H1 (cell line): ENCODE measurements at regions not wholly inside any gene's neighbourhood (a gene's known extent, or its start where the extent isn't known, plus 50 kb on each side); places are given as distances from the start of the nearest gene placed in this dataset.

Source experiments
- CTCF ChIA-PET: fragments of 300-600 bp; sonication (Branson Sonifier 250); formaldehyde crosslinking; loops from one replicate; lab custom pipeline; 2021; ENCODE audit not compliant: partially characterized antibody; lab: Charles Lee
- POLR2A ChIA-PET: fragments of 300-600 bp; sonication (Branson Sonifier 250); formaldehyde crosslinking; loops from one replicate; lab custom pipeline; 2021; ENCODE audit warnings: inconsistent platforms; ENCODE audit not compliant: partially characterized antibody; lab: Charles Lee
- DNase-seq, 2 experiments: peaks; one replicate each; pipeline versions ENCODE4 v3.0.0 to v3.0.0-alpha.2; 2010 to 2022; ENCODE audit warnings: low spot score in 2 of 2, low read depth in 1 of 2, mixed read lengths in 1 of 2
- FAIRE-seq: peaks from 2 replicates; lab custom pipeline; 2011; peaks lifted over from hg19 to GRCh38; lab: Jason Lieb, UNC
- H2AFZ ChIP-seq: 2 replicates; pipeline ENCODE4 v1.8.1; 2012; ENCODE audit warnings: low read length, inconsistent platforms
- H2AK5ac ChIP-seq: 2 replicates; pipeline ENCODE4 v1.6.1; 2013; ENCODE audit warnings: low read depth, low read length
- H2BK120ac ChIP-seq: replicated peaks from 2 replicates; pipeline ENCODE3; 2013; ENCODE audit warnings: low read depth, low read length, inconsistent platforms
- H2BK12ac ChIP-seq: 2 replicates; pipeline ENCODE4 v1.6.1; 2013; ENCODE audit warnings: low read depth, low read length
- H2BK15ac ChIP-seq: 2 replicates; pipeline ENCODE4 v1.6.1; 2013; ENCODE audit warnings: low read length
- H2BK20ac ChIP-seq: 2 replicates; pipeline ENCODE4 v1.6.1; 2013; ENCODE audit warnings: low read length
- H2BK5ac ChIP-seq: 2 replicates; pipeline ENCODE4 v1.6.1; 2013; ENCODE audit warnings: low read depth, low read length
- H3K14ac ChIP-seq: 2 replicates; pipeline ENCODE4 v1.6.1; 2013; ENCODE audit warnings: inconsistent platforms; ENCODE audit not compliant: insufficient read length
- H3K18ac ChIP-seq: 2 replicates; pipeline ENCODE4 v1.6.1; 2013; ENCODE audit warnings: low read length; ENCODE audit errors: extremely low read depth
- H3K23ac ChIP-seq: 2 replicates; pipeline ENCODE4 v1.6.1; 2013; ENCODE audit warnings: inconsistent platforms; ENCODE audit not compliant: insufficient read length
- H3K23me2 ChIP-seq: 2 replicates; pipeline ENCODE4 v1.6.1; 2013; ENCODE audit warnings: low read depth, low read length
- H3K27ac ChIP-seq: 2 replicates; pipeline ENCODE4 v1.6.1; 2011; ENCODE audit warnings: low read depth, low read length, inconsistent platforms
- H3K27me3 ChIP-seq, 4 experiments: replicated peaks in 1 of 4; 1 replicate in 1 of 4; 2 replicates in 3 of 4; pipeline versions ENCODE4 v1.6.1 to v1.8.1; 2011 to 2013; ENCODE audit warnings: low read length in 3 of 4, mild to moderate bottlenecking in 3 of 4, inconsistent platforms in 2 of 4, mixed read lengths in 2 of 4, moderate library complexity in 1 of 4; ENCODE audit not compliant: control insufficient read depth in 3 of 4, insufficient read depth in 3 of 4; ENCODE audit errors: extremely low read depth in 1 of 4
- H3K36me3 ChIP-seq, 4 experiments: 2 replicates each; pipeline versions ENCODE4 v1.6.1 to v1.8.1; 2011 to 2013; ENCODE audit warnings: mild to moderate bottlenecking in 4 of 4, low read length in 3 of 4, moderate library complexity in 2 of 4, control low read depth in 1 of 4, inconsistent platforms in 1 of 4; ENCODE audit not compliant: insufficient read depth in 4 of 4, control insufficient read depth in 2 of 4
- H3K4ac ChIP-seq: replicated peaks from 2 replicates; pipeline ENCODE3; 2013; ENCODE audit warnings: low read length, low read depth, mixed read lengths, inconsistent platforms; ENCODE audit not compliant: insufficient read length
- H3K4me1 ChIP-seq, 4 experiments: replicated peaks in 1 of 4; 1 replicate in 1 of 4; 2 replicates in 3 of 4; pipeline versions ENCODE4 v1.6.1 to v1.8.1; 2011 to 2013; ENCODE audit warnings: low read length in 3 of 4, inconsistent platforms in 2 of 4, mixed read lengths in 1 of 4; ENCODE audit not compliant: insufficient read depth in 4 of 4, control insufficient read depth in 3 of 4
- H3K4me2 ChIP-seq, 2 experiments: 2 replicates each; pipeline versions ENCODE4 v1.6.1 to v1.8.1; 2011 to 2013; ENCODE audit warnings: low read depth in 2 of 2, low read length in 2 of 2, control low read depth in 1 of 2, inconsistent platforms in 1 of 2, mild to moderate bottlenecking in 1 of 2; ENCODE audit not compliant: insufficient read depth in 1 of 2
- H3K4me3 ChIP-seq, 4 experiments: fragments of 200-600, 300-600 bp in 1 of 4; sonication (generic), shearing (Covaris generic), sonication (Bioruptor Twin) in 1 of 4; 2 replicates each; pipeline versions ENCODE4 v1.5.1 to v1.8.1; 2011 to 2016; ENCODE audit warnings: low read length in 4 of 4, low read depth in 3 of 4, control low read depth in 2 of 4, inconsistent platforms in 2 of 4, mild to moderate bottlenecking in 2 of 4, mixed read lengths in 1 of 4, moderate library complexity in 1 of 4; ENCODE audit not compliant: insufficient read depth in 2 of 4; ENCODE audit errors: extremely low read depth in 1 of 4
- H3K56ac ChIP-seq: replicated peaks from 2 replicates; pipeline ENCODE3; 2013; ENCODE audit warnings: low read depth, mild to moderate bottlenecking, mixed read lengths, low read length, inconsistent platforms; ENCODE audit not compliant: insufficient read length
- H3K79me1 ChIP-seq: 2 replicates; pipeline ENCODE4 v1.6.1; 2013; ENCODE audit warnings: low read depth, low read length, control low read depth
- H3K79me2 ChIP-seq, 2 experiments: 2 replicates each; pipeline versions ENCODE4 v1.6.1 to v1.8.1; 2012 to 2013; ENCODE audit warnings: low read length in 2 of 2, mild to moderate bottlenecking in 2 of 2, inconsistent platforms in 1 of 2; ENCODE audit not compliant: insufficient read depth in 2 of 2, control insufficient read depth in 1 of 2
- H3K9ac ChIP-seq, 4 experiments: replicated peaks in 1 of 4; 1 replicate in 1 of 4; 2 replicates in 3 of 4; pipeline versions ENCODE4 v1.6.1 to v1.8.1; 2011 to 2013; ENCODE audit warnings: low read depth in 3 of 4, low read length in 3 of 4, control low read depth in 2 of 4, mild to moderate bottlenecking in 2 of 4, moderate library complexity in 2 of 4, inconsistent platforms in 1 of 4; ENCODE audit errors: extremely low read depth in 1 of 4
- H3K9me3 ChIP-seq, 2 experiments: 2 replicates each; pipeline versions ENCODE4 v1.6.1 to v1.8.1; 2012 to 2013; ENCODE audit warnings: mild to moderate bottlenecking in 2 of 2, moderate library complexity in 2 of 2, control low read depth in 1 of 2, inconsistent platforms in 1 of 2, low read depth in 1 of 2, low read length in 1 of 2, mixed read lengths in 1 of 2; ENCODE audit not compliant: insufficient read depth in 2 of 2
- H4K20me1 ChIP-seq, 2 experiments: replicated peaks in 1 of 2; 2 replicates each; pipeline versions ENCODE3 to v1.8.1; 2011 to 2013; ENCODE audit warnings: inconsistent platforms in 2 of 2, low read length in 2 of 2, mild to moderate bottlenecking in 1 of 2; ENCODE audit not compliant: insufficient read depth in 2 of 2, control insufficient read depth in 1 of 2
- H4K5ac ChIP-seq: 2 replicates; pipeline ENCODE4 v1.6.1; 2013; ENCODE audit warnings: low read length, low read depth, mixed read lengths, inconsistent platforms; ENCODE audit not compliant: insufficient read length
- H4K8ac ChIP-seq: 2 replicates; pipeline ENCODE4 v1.8.0; 2013; ENCODE audit warnings: mild to moderate bottlenecking, moderate library complexity, low read length, inconsistent platforms; ENCODE audit not compliant: insufficient read depth; ENCODE audit errors: extremely low read depth
- H4K91ac ChIP-seq: replicated peaks from 2 replicates; pipeline ENCODE3; 2013; ENCODE audit warnings: low read length, mixed read lengths, inconsistent platforms; ENCODE audit not compliant: insufficient read length
- KDM1A ChIP-seq: fragments of 200-600, 300-600 bp; sonication (generic); IDR thresholded peaks from 2 replicates; pipeline ENCODE4 v1.7.1; 2016; ENCODE audit warnings: mild to moderate bottlenecking, low read length, borderline replicate concordance
- SP2 ChIP-seq: IDR thresholded peaks from 2 replicates; pipeline ENCODE4 v1.6.1; 2012; ENCODE audit warnings: mild to moderate bottlenecking, low read length, inconsistent platforms
- WGBS, 2 experiments: shearing (Covaris generic) in 1 of 2; methylation state at CpG; one replicate each; pipeline versions ENCODE4 v1.1.6 to v1.1.7; 2013 to 2015; ENCODE audit warnings: low lambda C conversion rate in 2 of 2, mixed read lengths in 2 of 2, inconsistent platforms in 1 of 2, low coverage in 1 of 2, missing lambda C conversion rate in 1 of 2; ENCODE audit not compliant: insufficient replicate concordance in 2 of 2, insufficient coverage in 1 of 2, insufficient read length in 1 of 2; ENCODE audit errors: extremely low coverage in 1 of 2, missing lambda C conversion rate in 1 of 2; 5-methylcytosine and 5-hydroxymethylcytosine counted together

GRCh38 chr2:239611222-239611795, 210.5 kb upstream of the HDAC4 start:
- Histone ChIP-seq H3K14ac (no peak overlapping the region), H3K4me1 (peaks cover 0 to 8% (median 3%) of the 10 kb centered on the region in 4 experiments; a peak in 5 of 7 replicates), H3K79me1 (no peaks in the 10 kb centered on the region), H3K23me2 (no peaks in the 10 kb centered on the region), H3K79me2 (no peaks in the 10 kb centered on the region), H2BK5ac (no peak overlapping the region; the same call in 1 of the 2 replicates), H3K4me3 (no peak overlapping the region), H4K91ac (no peak overlapping the region), H3K9me3 (peaks cover 0 to 3% of the 10 kb centered on the region in 2 experiments; a peak in 1 of 4 replicates), H3K9ac (no peak overlapping the region), H2BK120ac (no peak overlapping the region), H2BK15ac (no peak overlapping the region), H2BK20ac (no peak overlapping the region), H2AFZ (no peak overlapping the region), H3K36me3 (no peaks in the 10 kb centered on the region), H3K23ac (no peak overlapping the region), H4K8ac (no peak overlapping the region), H2BK12ac (no peak overlapping the region), H3K27me3 (no peaks in the 10 kb centered on the region), H3K18ac (no peak overlapping the region), H3K4ac (no peak overlapping the region), H3K27ac (no peak overlapping the region), H2AK5ac (no peak overlapping the region), H3K4me2 (no peak overlapping the region), H4K20me1 (no peaks in the 10 kb centered on the region), H4K5ac (no peak overlapping the region), H3K56ac (no peak overlapping the region)
- ChIA-PET CTCF (no interaction called here), POLR2A (no interaction called here)
- WGBS, 2 experiments, result 93% methylated on average over 10 of the region's 10 CpGs; no CpG with 5 or more reads in 1 of the 2 experiments
- FAIRE-seq (no peak), DNase-seq (no peak)
- peak; percentile 40; the same call in 1 of the 2 replicates for TF ChIP-seq KDM1A
- TF ChIP-seq SP2, result no peak
